ENCODE measurements at regions not wholly inside any gene's neighbourhood (a gene's known extent, or its start where the extent isn't known, plus 50 kb on each side); places are given as distances from the start of the nearest gene placed in this dataset.

DNA sequence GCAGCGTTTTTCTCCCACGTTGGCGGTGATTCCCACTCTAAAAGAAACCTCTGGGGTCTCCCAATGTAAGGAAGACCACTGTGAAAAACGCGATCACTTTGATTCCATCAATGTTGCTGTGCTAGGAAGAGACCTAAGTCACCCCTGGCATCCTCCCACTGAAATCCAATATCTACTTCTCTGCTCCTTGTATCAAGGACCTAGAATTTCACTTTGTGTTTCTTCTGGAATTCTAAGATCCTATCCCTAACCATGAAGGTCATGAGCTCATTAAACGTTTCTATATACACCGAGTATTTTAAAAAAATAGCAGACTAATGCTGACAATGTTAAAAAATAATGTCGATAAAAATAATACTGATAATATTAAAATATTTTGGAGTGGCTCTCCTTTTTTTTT, 118.8 kb upstream of the MYO10 start:
- ChIA-PET CTCF (interaction anchor here (1.1 kb wide), 1 partner anchor 17 kb away, joined by 4 read pairs; no protein-coding TSS in a partner anchor), POLR2A (no interaction called here)
- Histone ChIP-seq H3K79me2 (ENCODE audit: insufficient read depth) (no peaks in the 10 kb centered on the region), H3K27me3 (ENCODE audit: insufficient read depth) (no peaks in the 10 kb centered on the region), H3K9me3 (no peaks in the 10 kb centered on the region), H3F3A (replicated peaks; ENCODE audit: insufficient read depth) (no peaks in the 10 kb centered on the region), H3K9ac (no peak overlapping the region), H3K4me3 (ENCODE audit: low read depth in 2 of 2, low read length in 1 of 2) (no peak overlapping the region), H3K27ac (ENCODE audit: low read depth in 2 of 2, low read length in 1 of 2) (no peak overlapping the region), H3K36me3 (replicated peaks in 1 of 2; ENCODE audit: control insufficient read depth in 1 of 2, insufficient read depth in 2 of 2, low read length in 1 of 2) (no peaks in the 10 kb centered on the region), H4K20me1 (ENCODE audit: insufficient read depth) (no peaks in the 10 kb centered on the region), H3K9me2 (no peaks in the 10 kb centered on the region), H3K4me2 (no peak overlapping the region), H2AFZ (ENCODE audit: low read depth) (no peak overlapping the region), H3K4me1 (ENCODE audit: control insufficient read depth in 1 of 2, insufficient read depth in 2 of 2, low read depth in 1 of 2, low read length in 1 of 2) (peaks cover 0 to 4% of the 10 kb centered on the region in 2 experiments; a peak in 2 of 4 replicates)
- TF ChIP-seq JUND (IDR thresholded peaks at IDR 0.05) (no peak), POLR2AphosphoS5 (IDR thresholded peaks at IDR 0.05; ENCODE audit: low read depth, low read length) (no peak), YY1 (IDR thresholded peaks at IDR 0.05; ENCODE audit: low read depth) (no peak), SIN3A (IDR thresholded peaks at IDR 0.05; ENCODE audit: borderline replicate concordance, low read depth, low read length) (no peak), TAF1 (IDR thresholded peaks at IDR 0.05; ENCODE audit: borderline replicate concordance, low read depth, low read length) (no peak), MXI1 (IDR thresholded peaks at IDR 0.05; ENCODE audit: low read depth, low read length) (no peak), ELF1 (IDR thresholded peaks at IDR 0.05) (no peak), GATA2 (CRISPR knock-in tag; IDR thresholded peaks at IDR 0.05) (no peak), NFIC (IDR thresholded peaks at IDR 0.05; ENCODE audit: borderline replicate concordance) (no peak), RXRA (IDR thresholded peaks at IDR 0.05; ENCODE audit: borderline replicate concordance, low read depth) (no peak), FOXJ3 (CRISPR knock-in tag; IDR thresholded peaks at IDR 0.05) (no peak), FOXM1 (IDR thresholded peaks at IDR 0.05; ENCODE audit: low read depth) (no peak), EZH2phosphoT487 (IDR thresholded peaks at IDR 0.05; ENCODE audit: borderline replicate concordance, low read depth) (no peak), RFX5 (IDR thresholded peaks at IDR 0.05; ENCODE audit: low read length) (no peak)
- TF ChIP-seq, protein P1, sequence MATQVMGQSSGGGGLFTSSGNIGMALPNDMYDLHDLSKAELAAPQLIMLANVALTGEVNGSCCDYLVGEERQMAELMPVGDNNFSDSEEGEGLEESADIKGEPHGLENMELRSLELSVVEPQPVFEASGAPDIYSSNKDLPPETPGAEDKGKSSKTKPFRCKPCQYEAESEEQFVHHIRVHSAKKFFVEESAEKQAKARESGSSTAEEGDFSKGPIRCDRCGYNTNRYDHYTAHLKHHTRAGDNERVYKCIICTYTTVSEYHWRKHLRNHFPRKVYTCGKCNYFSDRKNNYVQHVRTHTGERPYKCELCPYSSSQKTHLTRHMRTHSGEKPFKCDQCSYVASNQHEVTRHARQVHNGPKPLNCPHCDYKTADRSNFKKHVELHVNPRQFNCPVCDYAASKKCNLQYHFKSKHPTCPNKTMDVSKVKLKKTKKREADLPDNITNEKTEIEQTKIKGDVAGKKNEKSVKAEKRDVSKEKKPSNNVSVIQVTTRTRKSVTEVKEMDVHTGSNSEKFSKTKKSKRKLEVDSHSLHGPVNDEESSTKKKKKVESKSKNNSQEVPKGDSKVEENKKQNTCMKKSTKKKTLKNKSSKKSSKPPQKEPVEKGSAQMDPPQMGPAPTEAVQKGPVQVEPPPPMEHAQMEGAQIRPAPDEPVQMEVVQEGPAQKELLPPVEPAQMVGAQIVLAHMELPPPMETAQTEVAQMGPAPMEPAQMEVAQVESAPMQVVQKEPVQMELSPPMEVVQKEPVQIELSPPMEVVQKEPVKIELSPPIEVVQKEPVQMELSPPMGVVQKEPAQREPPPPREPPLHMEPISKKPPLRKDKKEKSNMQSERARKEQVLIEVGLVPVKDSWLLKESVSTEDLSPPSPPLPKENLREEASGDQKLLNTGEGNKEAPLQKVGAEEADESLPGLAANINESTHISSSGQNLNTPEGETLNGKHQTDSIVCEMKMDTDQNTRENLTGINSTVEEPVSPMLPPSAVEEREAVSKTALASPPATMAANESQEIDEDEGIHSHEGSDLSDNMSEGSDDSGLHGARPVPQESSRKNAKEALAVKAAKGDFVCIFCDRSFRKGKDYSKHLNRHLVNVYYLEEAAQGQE (IDR thresholded peaks at IDR 0.05; ENCODE audit: low read depth, low read length), result no peak
- TF ChIP-seq, protein P2, sequence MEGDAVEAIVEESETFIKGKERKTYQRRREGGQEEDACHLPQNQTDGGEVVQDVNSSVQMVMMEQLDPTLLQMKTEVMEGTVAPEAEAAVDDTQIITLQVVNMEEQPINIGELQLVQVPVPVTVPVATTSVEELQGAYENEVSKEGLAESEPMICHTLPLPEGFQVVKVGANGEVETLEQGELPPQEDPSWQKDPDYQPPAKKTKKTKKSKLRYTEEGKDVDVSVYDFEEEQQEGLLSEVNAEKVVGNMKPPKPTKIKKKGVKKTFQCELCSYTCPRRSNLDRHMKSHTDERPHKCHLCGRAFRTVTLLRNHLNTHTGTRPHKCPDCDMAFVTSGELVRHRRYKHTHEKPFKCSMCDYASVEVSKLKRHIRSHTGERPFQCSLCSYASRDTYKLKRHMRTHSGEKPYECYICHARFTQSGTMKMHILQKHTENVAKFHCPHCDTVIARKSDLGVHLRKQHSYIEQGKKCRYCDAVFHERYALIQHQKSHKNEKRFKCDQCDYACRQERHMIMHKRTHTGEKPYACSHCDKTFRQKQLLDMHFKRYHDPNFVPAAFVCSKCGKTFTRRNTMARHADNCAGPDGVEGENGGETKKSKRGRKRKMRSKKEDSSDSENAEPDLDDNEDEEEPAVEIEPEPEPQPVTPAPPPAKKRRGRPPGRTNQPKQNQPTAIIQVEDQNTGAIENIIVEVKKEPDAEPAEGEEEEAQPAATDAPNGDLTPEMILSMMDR (IDR thresholded peaks at IDR 0.05), result no peak
- TF ChIP-seq, protein P3, sequence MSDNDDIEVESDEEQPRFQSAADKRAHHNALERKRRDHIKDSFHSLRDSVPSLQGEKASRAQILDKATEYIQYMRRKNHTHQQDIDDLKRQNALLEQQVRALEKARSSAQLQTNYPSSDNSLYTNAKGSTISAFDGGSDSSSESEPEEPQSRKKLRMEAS (IDR thresholded peaks at IDR 0.05; ENCODE audit: low read depth), result no peak
- TF ChIP-seq, protein P4, sequence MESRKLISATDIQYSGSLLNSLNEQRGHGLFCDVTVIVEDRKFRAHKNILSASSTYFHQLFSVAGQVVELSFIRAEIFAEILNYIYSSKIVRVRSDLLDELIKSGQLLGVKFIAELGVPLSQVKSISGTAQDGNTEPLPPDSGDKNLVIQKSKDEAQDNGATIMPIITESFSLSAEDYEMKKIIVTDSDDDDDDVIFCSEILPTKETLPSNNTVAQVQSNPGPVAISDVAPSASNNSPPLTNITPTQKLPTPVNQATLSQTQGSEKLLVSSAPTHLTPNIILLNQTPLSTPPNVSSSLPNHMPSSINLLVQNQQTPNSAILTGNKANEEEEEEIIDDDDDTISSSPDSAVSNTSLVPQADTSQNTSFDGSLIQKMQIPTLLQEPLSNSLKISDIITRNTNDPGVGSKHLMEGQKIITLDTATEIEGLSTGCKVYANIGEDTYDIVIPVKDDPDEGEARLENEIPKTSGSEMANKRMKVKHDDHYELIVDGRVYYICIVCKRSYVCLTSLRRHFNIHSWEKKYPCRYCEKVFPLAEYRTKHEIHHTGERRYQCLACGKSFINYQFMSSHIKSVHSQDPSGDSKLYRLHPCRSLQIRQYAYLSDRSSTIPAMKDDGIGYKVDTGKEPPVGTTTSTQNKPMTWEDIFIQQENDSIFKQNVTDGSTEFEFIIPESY (IDR thresholded peaks at IDR 0.05; ENCODE audit: borderline replicate concordance, low read depth), result no peak
- TF ChIP-seq, protein P5, sequence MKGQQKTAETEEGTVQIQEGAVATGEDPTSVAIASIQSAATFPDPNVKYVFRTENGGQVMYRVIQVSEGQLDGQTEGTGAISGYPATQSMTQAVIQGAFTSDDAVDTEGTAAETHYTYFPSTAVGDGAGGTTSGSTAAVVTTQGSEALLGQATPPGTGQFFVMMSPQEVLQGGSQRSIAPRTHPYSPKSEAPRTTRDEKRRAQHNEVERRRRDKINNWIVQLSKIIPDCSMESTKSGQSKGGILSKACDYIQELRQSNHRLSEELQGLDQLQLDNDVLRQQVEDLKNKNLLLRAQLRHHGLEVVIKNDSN (IDR thresholded peaks at IDR 0.05; ENCODE audit: borderline replicate concordance, low read depth), result no peak
- TF ChIP-seq, protein P6, sequence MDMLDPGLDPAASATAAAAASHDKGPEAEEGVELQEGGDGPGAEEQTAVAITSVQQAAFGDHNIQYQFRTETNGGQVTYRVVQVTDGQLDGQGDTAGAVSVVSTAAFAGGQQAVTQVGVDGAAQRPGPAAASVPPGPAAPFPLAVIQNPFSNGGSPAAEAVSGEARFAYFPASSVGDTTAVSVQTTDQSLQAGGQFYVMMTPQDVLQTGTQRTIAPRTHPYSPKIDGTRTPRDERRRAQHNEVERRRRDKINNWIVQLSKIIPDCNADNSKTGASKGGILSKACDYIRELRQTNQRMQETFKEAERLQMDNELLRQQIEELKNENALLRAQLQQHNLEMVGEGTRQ (IDR thresholded peaks at IDR 0.05; ENCODE audit: borderline replicate concordance, low read depth, low read length), result no peak
- no peak for DNase-seq
- WGBS (ENCODE audit: low lambda C conversion rate), result 70% methylated on average over 8 of the region's 8 CpGs

All from SK-N-SH (cell line).